ENCODE measurements at regions not wholly inside any gene's neighbourhood (a gene's known extent, or its start where the extent isn't known, plus 50 kb on each side); places are given as distances from the start of the nearest gene placed in this dataset.
"Not testable (repeated sequence)": the region's sequence is repeated elsewhere in the genome, so short reads cannot be mapped to it uniquely, and the experiment has no call there.

- not testable (repeated sequence) for DNase-seq (ENCODE audit: low read depth)
These were observed 77.5 kb downstream of the SNX5 start for GRCh38 chr20:17891131-17891530.

- no peak for DNase-seq (ENCODE audit: low read depth)
These were observed 78.3 kb downstream of the SNX5 start for GRCh38 chr20:17890330-17890729.

GRCh38 chr20:17889226-17889625, 79.4 kb downstream of the SNX5 start:
- DNase-seq (ENCODE audit: low read depth) = no peak

- peak; percentile 59 for DNase-seq (ENCODE audit: low read depth)
These were observed 80.5 kb downstream of the SNX5 start for GRCh38 chr20:17888044-17888443.

GRCh38 chr20:17887331-17888030, 81.1 kb downstream of the SNX5 start:
- DNase-seq (ENCODE audit: low read depth) = no peak

GRCh38 chr20:17885544-17885943, 83.0 kb downstream of the SNX5 start:
- DNase-seq (ENCODE audit: low read depth) = peak; percentile 35

GRCh38 chr20:17885076-17885475, 83.5 kb downstream of the SNX5 start:
- no peak for DNase-seq (ENCODE audit: low read depth)

- DNase-seq (ENCODE audit: low read depth) = no peak
These were observed 84.1 kb downstream of the SNX5 start for GRCh38 chr20:17884307-17885003.

GRCh38 chr20:17883592-17884306, 84.8 kb downstream of the SNX5 start:
- no peak for DNase-seq (ENCODE audit: low read depth)

GRCh38 chr20:17882834-17883591, 85.6 kb downstream of the SNX5 start:
- DNase-seq (ENCODE audit: low read depth) = no peak

GRCh38 chr20:17882065-17882833, 86.3 kb downstream of the SNX5 start:
- no peak for DNase-seq (ENCODE audit: low read depth)

- no peak for DNase-seq (ENCODE audit: low read depth)
These were observed 86.9 kb downstream of the SNX5 start for GRCh38 chr20:17881741-17882064.

GRCh38 chr20:17878912-17879602, 89.5 kb downstream of the SNX5 start:
- no peak for DNase-seq (ENCODE audit: low read depth)

- no peak for DNase-seq (ENCODE audit: low read depth)
These were observed 90.3 kb downstream of the SNX5 start for GRCh38 chr20:17878069-17878911.

- DNase-seq (ENCODE audit: low read depth) = no peak
These were observed 92.6 kb downstream of the SNX5 start for GRCh38 chr20:17875981-17876385.

- DNase-seq (ENCODE audit: low read depth) = peak; percentile 28
These were observed 93.3 kb downstream of the SNX5 start for GRCh38 chr20:17875106-17875980.

- no peak for DNase-seq (ENCODE audit: low read depth)
These were observed 94.1 kb downstream of the SNX5 start for GRCh38 chr20:17874271-17875105.
